Cerebellar cortex (tissue), 1 donor: ENCODE measurements at regions not wholly inside any gene's neighbourhood (a gene's known extent, or its start where the extent isn't known, plus 50 kb on each side); places are given as distances from the start of the nearest gene placed in this dataset.
A peak's percentile ranks its signal among the peaks of the same experiment; 100 is the strongest.
"Not testable (repeated sequence)": the region's sequence is repeated elsewhere in the genome, so short reads cannot be mapped to it uniquely, and the experiment has no call there.

Source experiments
- DNase-seq: peaks from one replicate; pipeline ENCODE4 v3.0.0-alpha.2; 2015; ENCODE audit warnings: low spot score

GRCh38 chr7:24395512-24395911 is 111.5 kb downstream of the NPY start:
- no peak for DNase-seq

- not testable (repeated sequence) for DNase-seq
These were observed 112.4 kb downstream of the NPY start for GRCh38 chr7:24396387-24396786.

GRCh38 chr7:24401628-24402593 is 117.9 kb downstream of the NPY start:
- DNase-seq = peak; percentile 7

- no peak for DNase-seq
These were observed 118.7 kb downstream of the NPY start for GRCh38 chr7:24402655-24403054.

GRCh38 chr7:24403557-24403956 is 119.6 kb downstream of the NPY start:
- DNase-seq = no peak

- DNase-seq = no peak
These were observed 120.3 kb downstream of the NPY start for GRCh38 chr7:24404315-24404714.

- DNase-seq = no peak
These were observed 121.0 kb downstream of the NPY start for GRCh38 chr7:24405002-24405401.

- no peak for DNase-seq
These were observed 122.2 kb downstream of the NPY start for GRCh38 chr7:24406053-24406788.

- no peak for DNase-seq
These were observed 122.9 kb downstream of the NPY start for GRCh38 chr7:24406789-24407299.

GRCh38 chr7:24407965-24408364 is 124.0 kb downstream of the NPY start:
- DNase-seq = no peak

GRCh38 chr7:24408798-24409430 is 124.9 kb downstream of the NPY start:
- DNase-seq = no peak

- no peak for DNase-seq
These were observed 125.5 kb downstream of the NPY start for GRCh38 chr7:24409431-24410024.

GRCh38 chr7:24411226-24411625 is 127.2 kb downstream of the NPY start:
- no peak for DNase-seq

GRCh38 chr7:24417526-24418120 is 133.6 kb downstream of the NPY start:
- no peak for DNase-seq

GRCh38 chr7:24419077-24419476 is 135.1 kb downstream of the NPY start:
- peak; percentile 2 for DNase-seq

- DNase-seq = no peak
These were observed 135.5 kb downstream of the NPY start for GRCh38 chr7:24419511-24419910.

- no peak for DNase-seq
These were observed 138.5 kb downstream of the NPY start for GRCh38 chr7:24422441-24423010.

GRCh38 chr7:24425664-24426063 is 141.7 kb downstream of the NPY start:
- DNase-seq = no peak

- no peak for DNase-seq
These were observed 143.1 kb downstream of the NPY start for GRCh38 chr7:24427048-24427447.

- no peak for DNase-seq
These were observed 144.6 kb upstream of the PALS2 start for GRCh38 chr7:24428676-24429075.

- no peak for DNase-seq
These were observed 140.6 kb upstream of the PALS2 start for GRCh38 chr7:24432677-24433076.
